ENCODE measurements at regions not wholly inside any gene's neighbourhood (a gene's known extent, or its start where the extent isn't known, plus 50 kb on each side); places are given as distances from the start of the nearest gene placed in this dataset.

- H3K9me3 Mint-ChIP-seq (ENCODE audit: low read depth, unreplicated experiment) = peaks cover 6% of the 10 kb centered on the region
- TF ChIP-seq, protein P1, sequence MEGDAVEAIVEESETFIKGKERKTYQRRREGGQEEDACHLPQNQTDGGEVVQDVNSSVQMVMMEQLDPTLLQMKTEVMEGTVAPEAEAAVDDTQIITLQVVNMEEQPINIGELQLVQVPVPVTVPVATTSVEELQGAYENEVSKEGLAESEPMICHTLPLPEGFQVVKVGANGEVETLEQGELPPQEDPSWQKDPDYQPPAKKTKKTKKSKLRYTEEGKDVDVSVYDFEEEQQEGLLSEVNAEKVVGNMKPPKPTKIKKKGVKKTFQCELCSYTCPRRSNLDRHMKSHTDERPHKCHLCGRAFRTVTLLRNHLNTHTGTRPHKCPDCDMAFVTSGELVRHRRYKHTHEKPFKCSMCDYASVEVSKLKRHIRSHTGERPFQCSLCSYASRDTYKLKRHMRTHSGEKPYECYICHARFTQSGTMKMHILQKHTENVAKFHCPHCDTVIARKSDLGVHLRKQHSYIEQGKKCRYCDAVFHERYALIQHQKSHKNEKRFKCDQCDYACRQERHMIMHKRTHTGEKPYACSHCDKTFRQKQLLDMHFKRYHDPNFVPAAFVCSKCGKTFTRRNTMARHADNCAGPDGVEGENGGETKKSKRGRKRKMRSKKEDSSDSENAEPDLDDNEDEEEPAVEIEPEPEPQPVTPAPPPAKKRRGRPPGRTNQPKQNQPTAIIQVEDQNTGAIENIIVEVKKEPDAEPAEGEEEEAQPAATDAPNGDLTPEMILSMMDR (IDR thresholded peaks at IDR 0.05; ENCODE audit: unreplicated experiment) = no peak
- no peak overlapping the region for H3K27ac Mint-ChIP-seq (ENCODE audit: unreplicated experiment)
- H3K4me3 Mint-ChIP-seq (ENCODE audit: low read depth, unreplicated experiment) = no peak overlapping the region
- H3K27me3 Mint-ChIP-seq (ENCODE audit: unreplicated experiment) = no peaks in the 10 kb centered on the region
- no peak for DNase-seq
- intact Hi-C loops (cut with micrococcal nuclease; ENCODE audit: unreplicated experiment) = no loop called here
- no TSS peak for BruUV-seq (replicated peaks)
- no peaks in the 10 kb centered on the region for H3K36me3 Mint-ChIP-seq (ENCODE audit: insufficient read depth, unreplicated experiment)
- CTCF ChIA-PET = no interaction called here
- no peaks in the 10 kb centered on the region for H3K4me1 Mint-ChIP-seq (ENCODE audit: low read depth, unreplicated experiment)
Observed at GRCh38 chr5:4384649-4385048, 755.5 kb upstream of the ADAMTS16 start.

DNA sequence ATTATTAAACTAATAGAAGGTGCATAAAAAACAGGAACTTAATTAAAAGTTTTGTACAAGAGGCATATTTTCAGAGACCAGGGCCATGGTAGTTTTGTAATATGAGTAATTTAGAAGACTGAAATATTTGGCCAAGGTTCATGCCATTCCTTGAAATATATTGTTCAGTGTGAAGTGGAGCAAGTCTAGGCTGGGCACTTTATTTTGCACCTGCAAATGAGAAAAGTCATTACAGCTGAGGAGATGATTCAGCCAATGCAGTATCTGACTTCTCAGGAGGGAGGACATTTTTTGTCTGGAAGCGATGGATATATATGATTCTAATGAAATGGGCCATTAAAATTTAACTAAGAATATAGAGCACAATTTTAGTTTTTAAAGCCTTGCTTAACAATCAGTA, 754.0 kb upstream of the ADAMTS16 start:
- DNase-seq = no peak
- intact Hi-C loops (cut with micrococcal nuclease; ENCODE audit: unreplicated experiment) = no loop called here
- BruUV-seq (replicated peaks) = no TSS peak
- Mint-ChIP-seq H3K27ac (ENCODE audit: unreplicated experiment) (no peak overlapping the region), H3K9me3 (ENCODE audit: low read depth, unreplicated experiment) (peaks cover 6% of the 10 kb centered on the region), H3K27me3 (ENCODE audit: unreplicated experiment) (no peaks in the 10 kb centered on the region), H3K4me3 (ENCODE audit: low read depth, unreplicated experiment) (no peak overlapping the region), H3K4me1 (ENCODE audit: low read depth, unreplicated experiment) (no peaks in the 10 kb centered on the region), H3K36me3 (ENCODE audit: insufficient read depth, unreplicated experiment) (no peaks in the 10 kb centered on the region)
- TF ChIP-seq, protein P1 (IDR thresholded peaks at IDR 0.05; ENCODE audit: unreplicated experiment) = no peak
- CTCF ChIA-PET = no interaction called here

GRCh38 chr5:4387290-4387689, 752.8 kb upstream of the ADAMTS16 start:
- no peaks in the 10 kb centered on the region for H3K27me3 Mint-ChIP-seq (ENCODE audit: unreplicated experiment)
- intact Hi-C loops (cut with micrococcal nuclease; ENCODE audit: unreplicated experiment) = no loop called here
- H3K4me3 Mint-ChIP-seq (ENCODE audit: low read depth, unreplicated experiment) = no peak overlapping the region
- no peaks in the 10 kb centered on the region for H3K36me3 Mint-ChIP-seq (ENCODE audit: insufficient read depth, unreplicated experiment)
- CTCF ChIA-PET = no interaction called here
- H3K27ac Mint-ChIP-seq (ENCODE audit: unreplicated experiment) = no peak overlapping the region
- TF ChIP-seq, protein P1 (IDR thresholded peaks at IDR 0.05; ENCODE audit: unreplicated experiment) = no peak
- no peak for DNase-seq
- BruUV-seq (replicated peaks) = no TSS peak
- no peaks in the 10 kb centered on the region for H3K4me1 Mint-ChIP-seq (ENCODE audit: low read depth, unreplicated experiment)
- peaks cover 8% of the 10 kb centered on the region for H3K9me3 Mint-ChIP-seq (ENCODE audit: low read depth, unreplicated experiment)

DNA sequence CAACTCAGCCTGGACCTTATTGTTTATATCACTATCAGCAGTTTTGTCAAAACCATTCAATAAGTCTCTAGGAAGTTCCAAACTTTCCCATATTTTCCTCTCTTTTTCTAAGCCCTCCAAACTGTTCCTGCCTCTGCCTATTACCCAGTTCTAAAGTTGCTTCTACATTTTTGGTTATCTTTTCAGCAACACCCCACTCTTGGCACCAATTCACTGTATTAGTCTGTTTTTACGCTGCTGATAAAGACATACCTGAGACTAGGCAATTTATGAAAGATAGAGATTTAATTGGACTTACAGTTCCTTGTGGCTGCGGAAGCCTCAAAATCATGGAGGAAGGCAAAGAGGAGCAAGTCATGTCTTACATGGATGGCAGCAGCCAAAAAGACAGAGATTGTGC, 744.4 kb upstream of the ADAMTS16 start:
- no peak overlapping the region for H3K27ac Mint-ChIP-seq (ENCODE audit: unreplicated experiment)
- H3K4me3 Mint-ChIP-seq (ENCODE audit: low read depth, unreplicated experiment) = no peak overlapping the region
- intact Hi-C loops (cut with micrococcal nuclease; ENCODE audit: unreplicated experiment) = no loop called here
- no peaks in the 10 kb centered on the region for H3K4me1 Mint-ChIP-seq (ENCODE audit: low read depth, unreplicated experiment)
- CTCF ChIA-PET = no interaction called here
- BruUV-seq (replicated peaks) = no TSS peak
- H3K27me3 Mint-ChIP-seq (ENCODE audit: unreplicated experiment) = no peaks in the 10 kb centered on the region
- TF ChIP-seq, protein P1 (IDR thresholded peaks at IDR 0.05; ENCODE audit: unreplicated experiment) = no peak
- DNase-seq = no peak
- peaks cover 14% of the 10 kb centered on the region for H3K9me3 Mint-ChIP-seq (ENCODE audit: low read depth, unreplicated experiment)
- no peaks in the 10 kb centered on the region for H3K36me3 Mint-ChIP-seq (ENCODE audit: insufficient read depth, unreplicated experiment)
